HepG2 (cell line): ENCODE measurements at regions not wholly inside any gene's neighbourhood (a gene's known extent, or its start where the extent isn't known, plus 50 kb on each side); places are given as distances from the start of the nearest gene placed in this dataset.
A peak's percentile ranks its signal among the peaks of the same experiment; 100 is the strongest.

Experiments
- CHD2 ChIP-seq: IDR thresholded peaks from 2 replicates; pipeline ENCODE4 v1.6.1; 2011; ENCODE audit warnings: low read depth, low read length, improper control_type of control experiment
- CTCF ChIP-seq: sonication (generic); formaldehyde crosslinking; IDR thresholded peaks from 2 replicates; pipeline ENCODE4 v1.5.0; 2020; ENCODE audit warnings: mild to moderate bottlenecking, missing genetic modification reagents, moderate library complexity
- ERF ChIP-seq: IDR thresholded peaks from 2 replicates; pipeline ENCODE4 v1.6.1; 2018; ENCODE audit warnings: missing biosample characterization, missing genetic modification reagents
- EZH2 ChIP-seq: conservative IDR thresholded peaks from 2 replicates; pipeline ENCODE4 v1.6.1; 2012; ENCODE audit warnings: mild to moderate bottlenecking, low read depth, low read length, moderate library complexity
- NCOA5 ChIP-seq: sonication (generic); formaldehyde crosslinking; IDR thresholded peaks from 2 replicates; pipeline ENCODE4 v1.4.0; 2020; ENCODE audit warnings: missing genetic modification reagents
- NFYB ChIP-seq: sonication (generic); formaldehyde crosslinking; IDR thresholded peaks from 2 replicates; pipeline ENCODE4 v1.4.0; 2020; ENCODE audit warnings: missing genetic modification reagents
- SMAD1 ChIP-seq: sonication (generic); formaldehyde crosslinking; IDR thresholded peaks from 2 replicates; pipeline ENCODE4 v1.4.0; 2020; ENCODE audit warnings: missing genetic modification reagents, low read depth, mild to moderate bottlenecking, borderline replicate concordance
- SMARCC2 ChIP-seq: fragments of 450-650 bp; IDR thresholded peaks from 2 replicates; pipeline ENCODE4 v1.6.1; 2017; ENCODE audit warnings: antibody characterized with exemption, mild to moderate bottlenecking
- SNRNP70 ChIP-seq: fragments of 200-400 bp; formaldehyde crosslinking; IDR thresholded peaks from 2 replicates; pipeline ENCODE4 v1.6.1; 2017; ENCODE audit warnings: mild to moderate bottlenecking, low read depth, low read length, moderate library complexity
- TEAD2 ChIP-seq: sonication (generic); formaldehyde crosslinking; IDR thresholded peaks from 2 replicates; pipeline ENCODE4 v1.9.0; 2021; ENCODE audit warnings: missing genetic modification reagents
- ZBED4 ChIP-seq: sonication (generic); formaldehyde crosslinking; IDR thresholded peaks from 2 replicates; pipeline ENCODE4 v1.4.0; 2020; ENCODE audit warnings: missing genetic modification reagents, borderline replicate concordance
- ZNF326 ChIP-seq: sonication (generic); formaldehyde crosslinking; IDR thresholded peaks from 2 replicates; pipeline ENCODE4 v1.4.0; 2020; ENCODE audit warnings: missing genetic modification reagents, borderline replicate concordance
- ZNF530 ChIP-seq: sonication (generic); formaldehyde crosslinking; IDR thresholded peaks from 2 replicates; pipeline ENCODE4 v1.5.0; 2020; ENCODE audit warnings: low read depth, mild to moderate bottlenecking, missing genetic modification reagents

DNA sequence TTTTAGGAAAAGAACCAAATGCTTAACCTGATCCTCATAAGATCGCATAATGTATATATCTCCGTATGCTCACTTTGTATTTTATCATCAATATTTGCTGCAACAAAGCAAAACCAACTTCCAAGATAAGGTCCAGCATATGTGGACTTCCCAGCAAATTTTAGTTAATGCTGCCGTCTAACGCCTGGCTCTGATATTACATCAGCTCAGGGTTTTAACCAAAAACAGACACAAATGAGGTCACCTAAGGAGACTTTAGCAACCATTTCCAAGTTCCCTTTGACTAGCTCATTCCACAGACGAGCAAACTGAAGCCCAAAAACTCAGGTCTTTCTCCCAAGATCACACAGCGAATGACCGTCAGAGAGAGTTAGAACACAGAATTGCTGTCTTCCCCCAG is 59.4 kb upstream of the UCN3 start:
- TF ChIP-seq TEAD2 (CRISPR knock-in tag), result no peak
- TF ChIP-seq ZNF326 (CRISPR knock-in tag), result no peak
- no peak for TF ChIP-seq NCOA5
- no peak for TF ChIP-seq ERF (CRISPR knock-in tag)
- no peak for TF ChIP-seq SMAD1 (CRISPR knock-in tag)
- TF ChIP-seq ZBED4, result no peak
- TF ChIP-seq CTCF (CRISPR knock-in tag), result peak; percentile 9; the same call in 1 of the 2 replicates
- no peak for TF ChIP-seq ZNF530 (CRISPR knock-in tag)
- TF ChIP-seq NFYB (CRISPR knock-in tag), result no peak
- no peak for TF ChIP-seq CHD2
- TF ChIP-seq EZH2, result no peak
- TF ChIP-seq SMARCC2, result no peak
- TF ChIP-seq SNRNP70, result no peak
